GM10266 (cell line): ENCODE measurements at regions not wholly inside any gene's neighbourhood (a gene's known extent, or its start where the extent isn't known, plus 50 kb on each side); places are given as distances from the start of the nearest gene placed in this dataset.

Experiments used
- DNase-seq: peaks from one replicate; pipeline ENCODE4 v3.0.0; 2012; ENCODE audit errors: extremely low spot score
- CTCF ChIP-seq: IDR thresholded peaks from 2 replicates; pipeline ENCODE4 v1.5.1; 2012; ENCODE audit warnings: mild to moderate bottlenecking, low read depth; ENCODE audit not compliant: control insufficient read depth, insufficient read depth; ENCODE audit errors: missing control alignments

GRCh38 chr1:3968851-3969250 lies 68.8 kb upstream of the C1orf174 start:
- TF ChIP-seq CTCF = no peak
- DNase-seq = no peak

GRCh38 chr1:3971981-3972380 lies 71.9 kb upstream of the C1orf174 start:
- DNase-seq = no peak
- no peak for TF ChIP-seq CTCF

GRCh38 chr1:3975903-3976630 lies 76.0 kb upstream of the C1orf174 start:
- no peak for TF ChIP-seq CTCF
- DNase-seq = no peak

- TF ChIP-seq CTCF = no peak
- no peak for DNase-seq
Measured at GRCh38 chr1:3976821-3977220, 76.7 kb upstream of the C1orf174 start.

GRCh38 chr1:3978196-3978989 lies 78.3 kb upstream of the C1orf174 start:
- DNase-seq = no peak
- TF ChIP-seq CTCF = no peak

- no peak for DNase-seq
- TF ChIP-seq CTCF = no peak
Measured at GRCh38 chr1:3978990-3979325, 78.9 kb upstream of the C1orf174 start.

- TF ChIP-seq CTCF = no peak
- no peak for DNase-seq
Measured at GRCh38 chr1:3981261-3981660, 81.2 kb upstream of the C1orf174 start.
